HTR-8/SVneo (cell line): ENCODE measurements at regions not wholly inside any gene's neighbourhood (a gene's known extent, or its start where the extent isn't known, plus 50 kb on each side); places are given as distances from the start of the nearest gene placed in this dataset.

Experiments
- DNase-seq: peaks from one replicate; pipeline ENCODE4 v3.0.0; 2011; ENCODE audit warnings: low spot score, mixed read lengths; ENCODE audit not compliant: insufficient read length
- FAIRE-seq: peaks from 2 replicates; lab custom pipeline; 2011; peaks lifted over from hg19 to GRCh38; lab: Jason Lieb, UNC

- FAIRE-seq, result no peak
- no peak for DNase-seq
Measured at GRCh38 chr2:212914392-212914791, 237.0 kb downstream of the IKZF2 start.

GRCh38 chr2:212913640-212914306, 237.6 kb downstream of the IKZF2 start:
- DNase-seq (no peak), FAIRE-seq (no peak)

- DNase-seq (peak; percentile 15), FAIRE-seq (no peak)
Measured at GRCh38 chr2:212912445-212913103, 238.8 kb downstream of the IKZF2 start.

GRCh38 chr2:212911011-212911410, 240.4 kb downstream of the IKZF2 start:
- DNase-seq (no peak), FAIRE-seq (no peak)

GRCh38 chr2:212908682-212909435, 242.6 kb downstream of the IKZF2 start:
- no peak for DNase-seq
- FAIRE-seq, result no peak

- FAIRE-seq, result no peak
Measured at GRCh38 chr2:212908031-212908430, 243.4 kb downstream of the IKZF2 start.

GRCh38 chr2:212906620-212907019, 244.8 kb downstream of the IKZF2 start:
- FAIRE-seq (no peak), DNase-seq (no peak)

More at GRCh38 chr2:212908031-212908430, 243.4 kb downstream of the IKZF2 start:
- DNase-seq, result no peak

GRCh38 chr2:212905640-212906201, 245.7 kb downstream of the IKZF2 start:
- DNase-seq (no peak), FAIRE-seq (no peak)

- no peak for DNase-seq
- no peak for FAIRE-seq
Measured at GRCh38 chr2:212904646-212905045, 246.8 kb downstream of the IKZF2 start.

- DNase-seq, result no peak
Measured at GRCh38 chr2:212903413-212903812, 248.0 kb downstream of the IKZF2 start.

GRCh38 chr2:212902421-212902820, 249.0 kb downstream of the IKZF2 start:
- no peak for DNase-seq
- FAIRE-seq, result no peak

More at GRCh38 chr2:212903413-212903812, 248.0 kb downstream of the IKZF2 start:
- no peak for FAIRE-seq

GRCh38 chr2:212901604-212902275, 249.7 kb downstream of the IKZF2 start:
- no peak for DNase-seq
- FAIRE-seq, result no peak

GRCh38 chr2:212900715-212901114, 250.7 kb downstream of the IKZF2 start:
- no peak for FAIRE-seq
- no peak for DNase-seq

GRCh38 chr2:212898011-212898410, 253.4 kb downstream of the IKZF2 start:
- DNase-seq (no peak), FAIRE-seq (no peak)

- DNase-seq, result no peak
- no peak for FAIRE-seq
Measured at GRCh38 chr2:212897296-212897695, 254.1 kb downstream of the IKZF2 start.

GRCh38 chr2:212894026-212894425, 257.4 kb downstream of the IKZF2 start:
- FAIRE-seq (no peak), DNase-seq (no peak)

- DNase-seq, result no peak
- no peak for FAIRE-seq
Measured at GRCh38 chr2:212893216-212893615, 258.2 kb downstream of the IKZF2 start.

GRCh38 chr2:212892193-212892592, 259.2 kb downstream of the IKZF2 start:
- DNase-seq (peak; percentile 29), FAIRE-seq (no peak)

GRCh38 chr2:212891580-212891979, 259.8 kb downstream of the IKZF2 start:
- DNase-seq (no peak), FAIRE-seq (no peak)

- FAIRE-seq (no peak), DNase-seq (no peak)
Measured at GRCh38 chr2:212882626-212883025, 268.8 kb downstream of the IKZF2 start.
